Peyer's patch (tissue), 4 donors: ENCODE measurements at regions not wholly inside any gene's neighbourhood (a gene's known extent, or its start where the extent isn't known, plus 50 kb on each side); places are given as distances from the start of the nearest gene placed in this dataset.

Experiments used
- POLR2A ChIP-seq, 2 donors: fragments of 450-650 bp; IDR thresholded peaks; one replicate each; pipeline ENCODE4 v1.5.1; 2017; ENCODE audit warnings: antibody characterized with exemption in 2 of 2, mild to moderate bottlenecking in 2 of 2, moderate library complexity in 2 of 2
- TF ChIP-seq, protein P1 (sequence below), 6 experiments: fragments of 450-650 bp in 4 of 6; fragments of 200-600 bp in 2 of 6; sonication (generic) in 1 of 6; IDR thresholded peaks; one replicate each; pipeline ENCODE4 v1.5.1; 2017 to 2019; ENCODE audit warnings: antibody characterized with exemption in 6 of 6, mild to moderate bottlenecking in 3 of 6, moderate library complexity in 1 of 6

DNA sequence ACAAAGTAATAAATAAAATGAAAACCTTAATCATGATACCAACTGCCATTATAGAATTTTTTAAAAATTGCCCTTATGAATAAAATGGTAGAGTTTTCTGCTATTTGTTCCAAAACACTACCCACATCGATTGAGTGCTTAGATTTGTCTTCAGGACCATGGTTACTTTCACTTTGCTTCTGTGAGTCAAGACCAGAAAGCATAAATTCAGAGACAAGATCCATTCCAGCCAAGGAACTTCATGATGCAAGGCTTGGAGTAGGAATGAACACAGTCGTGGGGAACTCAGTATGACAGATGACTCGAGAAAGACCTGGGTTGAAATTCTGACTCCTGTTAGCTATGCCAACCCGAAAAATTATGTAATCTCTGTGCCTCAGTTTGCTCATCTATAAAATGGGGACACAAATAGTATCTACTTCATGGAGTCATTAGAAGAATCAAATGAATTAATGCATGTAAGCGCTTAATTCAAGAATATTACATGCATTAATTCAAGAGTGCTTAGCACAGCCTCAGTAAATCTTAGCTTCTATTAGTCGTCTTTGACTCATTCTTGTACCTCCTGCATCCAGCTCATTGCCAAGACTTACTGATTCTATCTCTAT, 72.5 kb upstream of the MYLIP start:
- TF ChIP-seq, protein P1, sequence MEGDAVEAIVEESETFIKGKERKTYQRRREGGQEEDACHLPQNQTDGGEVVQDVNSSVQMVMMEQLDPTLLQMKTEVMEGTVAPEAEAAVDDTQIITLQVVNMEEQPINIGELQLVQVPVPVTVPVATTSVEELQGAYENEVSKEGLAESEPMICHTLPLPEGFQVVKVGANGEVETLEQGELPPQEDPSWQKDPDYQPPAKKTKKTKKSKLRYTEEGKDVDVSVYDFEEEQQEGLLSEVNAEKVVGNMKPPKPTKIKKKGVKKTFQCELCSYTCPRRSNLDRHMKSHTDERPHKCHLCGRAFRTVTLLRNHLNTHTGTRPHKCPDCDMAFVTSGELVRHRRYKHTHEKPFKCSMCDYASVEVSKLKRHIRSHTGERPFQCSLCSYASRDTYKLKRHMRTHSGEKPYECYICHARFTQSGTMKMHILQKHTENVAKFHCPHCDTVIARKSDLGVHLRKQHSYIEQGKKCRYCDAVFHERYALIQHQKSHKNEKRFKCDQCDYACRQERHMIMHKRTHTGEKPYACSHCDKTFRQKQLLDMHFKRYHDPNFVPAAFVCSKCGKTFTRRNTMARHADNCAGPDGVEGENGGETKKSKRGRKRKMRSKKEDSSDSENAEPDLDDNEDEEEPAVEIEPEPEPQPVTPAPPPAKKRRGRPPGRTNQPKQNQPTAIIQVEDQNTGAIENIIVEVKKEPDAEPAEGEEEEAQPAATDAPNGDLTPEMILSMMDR (IDR thresholded peaks at IDR 0.05), result no peak
- no peak for TF ChIP-seq POLR2A (IDR thresholded peaks at IDR 0.05)
